Eye (tissue), 1 donor: ENCODE measurements at regions not wholly inside any gene's neighbourhood (a gene's known extent, or its start where the extent isn't known, plus 50 kb on each side); places are given as distances from the start of the nearest gene placed in this dataset.

ENCODE experiments used
- DNase-seq: peaks from one replicate; pipeline ENCODE4 v3.0.0-alpha.2; 2015

- peak; percentile 3 for DNase-seq
These were observed 1596.6 kb downstream of the SLITRK5 start for GRCh38 chr13:89267734-89268133.

- no peak for DNase-seq
These were observed 1598.6 kb downstream of the SLITRK5 start for GRCh38 chr13:89269737-89270136.

GRCh38 chr13:89270736-89271135 lies 1599.6 kb downstream of the SLITRK5 start:
- no peak for DNase-seq

- DNase-seq, result no peak
These were observed 1608.2 kb downstream of the SLITRK5 start for GRCh38 chr13:89279374-89279773.

GRCh38 chr13:89281331-89281730 lies 1610.2 kb downstream of the SLITRK5 start:
- DNase-seq, result no peak

- no peak for DNase-seq
These were observed 1611.1 kb downstream of the SLITRK5 start for GRCh38 chr13:89282241-89282640.

- no peak for DNase-seq
These were observed 1616.2 kb downstream of the SLITRK5 start for GRCh38 chr13:89287381-89287780.

GRCh38 chr13:89294115-89294867 lies 1623.1 kb downstream of the SLITRK5 start:
- no peak for DNase-seq

- no peak for DNase-seq
These were observed 1636.1 kb downstream of the SLITRK5 start for GRCh38 chr13:89307278-89307677.

- DNase-seq, result no peak
These were observed 1639.9 kb downstream of the SLITRK5 start for GRCh38 chr13:89310943-89311672.

- no peak for DNase-seq
These were observed 1644.1 kb downstream of the SLITRK5 start for GRCh38 chr13:89315287-89315686.

- no peak for DNase-seq
These were observed 1651.3 kb downstream of the SLITRK5 start for GRCh38 chr13:89322466-89322865.

GRCh38 chr13:89324582-89324981 lies 1653.4 kb downstream of the SLITRK5 start:
- no peak for DNase-seq

GRCh38 chr13:89343165-89343564 lies 1672.0 kb downstream of the SLITRK5 start:
- DNase-seq, result no peak

- no peak for DNase-seq
These were observed 1681.2 kb downstream of the SLITRK5 start for GRCh38 chr13:89352384-89352783.

GRCh38 chr13:89361909-89362308 lies 1690.7 kb downstream of the SLITRK5 start:
- DNase-seq, result no peak

GRCh38 chr13:89363144-89363543 lies 1692.0 kb downstream of the SLITRK5 start:
- DNase-seq, result no peak

- no peak for DNase-seq
These were observed 1701.0 kb downstream of the SLITRK5 start for GRCh38 chr13:89372193-89372592.

GRCh38 chr13:89375839-89376238 lies 1704.7 kb downstream of the SLITRK5 start:
- DNase-seq, result peak; percentile 29

GRCh38 chr13:89380101-89380500 lies 1708.9 kb downstream of the SLITRK5 start:
- DNase-seq, result no peak

- no peak for DNase-seq
These were observed 1711.8 kb downstream of the SLITRK5 start for GRCh38 chr13:89382981-89383380.

- no peak for DNase-seq
These were observed 1712.7 kb downstream of the SLITRK5 start for GRCh38 chr13:89383891-89384290.

GRCh38 chr13:89393758-89394304 lies 1722.7 kb downstream of the SLITRK5 start:
- DNase-seq, result no peak

- DNase-seq, result no peak
These were observed 1730.1 kb downstream of the SLITRK5 start for GRCh38 chr13:89401264-89401675.
